HPDE6-E6E7 (cell line): ENCODE measurements at regions not wholly inside any gene's neighbourhood (a gene's known extent, or its start where the extent isn't known, plus 50 kb on each side); places are given as distances from the start of the nearest gene placed in this dataset.

Source experiments
- DNase-seq: peaks from one replicate; pipeline ENCODE4 v3.0.0; 2011; ENCODE audit warnings: missing footprints; ENCODE audit errors: extremely low spot score

- no peak for DNase-seq
These were observed 331.1 kb downstream of the MLLT3 start for GRCh38 chr9:20291201-20291600.

GRCh38 chr9:20290257-20290656, 332.0 kb downstream of the MLLT3 start:
- DNase-seq = no peak

GRCh38 chr9:20289423-20290010, 332.8 kb downstream of the MLLT3 start:
- DNase-seq = no peak

- DNase-seq = no peak
These were observed 335.3 kb downstream of the MLLT3 start for GRCh38 chr9:20286969-20287368.

GRCh38 chr9:20286154-20286700, 336.1 kb downstream of the MLLT3 start:
- DNase-seq = no peak

GRCh38 chr9:20284601-20285289, 337.6 kb downstream of the MLLT3 start:
- no peak for DNase-seq

- no peak for DNase-seq
These were observed 342.0 kb downstream of the MLLT3 start for GRCh38 chr9:20280330-20280729.

- DNase-seq = no peak
These were observed 345.5 kb downstream of the MLLT3 start for GRCh38 chr9:20276762-20277161.

GRCh38 chr9:20271723-20272122, 350.6 kb downstream of the MLLT3 start:
- no peak for DNase-seq

GRCh38 chr9:20271096-20271495, 351.2 kb downstream of the MLLT3 start:
- no peak for DNase-seq

- DNase-seq = no peak
These were observed 352.1 kb downstream of the MLLT3 start for GRCh38 chr9:20270161-20270560.

GRCh38 chr9:20269620-20270019, 352.7 kb downstream of the MLLT3 start:
- peak; percentile 43 for DNase-seq

- DNase-seq = no peak
These were observed 357.4 kb downstream of the MLLT3 start for GRCh38 chr9:20264896-20265295.

- no peak for DNase-seq
These were observed 359.7 kb downstream of the MLLT3 start for GRCh38 chr9:20262611-20263010.

- no peak for DNase-seq
These were observed 365.9 kb downstream of the MLLT3 start for GRCh38 chr9:20256284-20256948.

GRCh38 chr9:20255052-20255451, 367.2 kb downstream of the MLLT3 start:
- DNase-seq = no peak

- DNase-seq = no peak
These were observed 368.7 kb downstream of the MLLT3 start for GRCh38 chr9:20253635-20254034.

GRCh38 chr9:20252778-20253177, 369.5 kb downstream of the MLLT3 start:
- DNase-seq = no peak

- no peak for DNase-seq
These were observed 371.5 kb downstream of the MLLT3 start for GRCh38 chr9:20250791-20251190.

GRCh38 chr9:20244271-20244670, 378.0 kb downstream of the MLLT3 start:
- DNase-seq = no peak

GRCh38 chr9:20243841-20244240, 378.5 kb downstream of the MLLT3 start:
- no peak for DNase-seq

- DNase-seq = no peak
These were observed 379.6 kb downstream of the MLLT3 start for GRCh38 chr9:20242510-20243189.
